K562 (cell line): ENCODE measurements at regions not wholly inside any gene's neighbourhood (a gene's known extent, or its start where the extent isn't known, plus 50 kb on each side); places are given as distances from the start of the nearest gene placed in this dataset.

Source experiments
- ATAC-seq: fragments of 200-7000 bp; cut with Tn5 transposase; 3 replicates; pipeline ENCODE4 v1.9.1; 2020; ENCODE audit warnings: moderate library complexity
- BruUV-seq: library from RNA; stranded (reverse); fragments of 400-500 nt; replicated peaks from 2 replicates; lab custom pipeline; 2021; lab: Mats Ljungman, UMichigan
- CTCF ChIA-PET: fragments of 300-600 bp; formaldehyde crosslinking; extraction: SDS; loops from one replicate; lab custom pipeline; 2021; ENCODE audit warnings: low intra/inter-chr PET ratio; lab: Yijun Ruan, JAX
- POLR2A ChIA-PET: fragments of 300-600, 350-650 bp; sonication (Branson Sonifier 250); formaldehyde crosslinking; extraction: SDS; loops from one replicate; lab custom pipeline; 2021; ENCODE audit warnings: antibody characterized with exemption, inconsistent platforms; lab: Yijun Ruan, JAX
- DNase-seq, 4 experiments: peaks; one replicate each; pipeline versions ENCODE4 v3.0.0 to v3.0.0-alpha.2; 2011 to 2018; ENCODE audit warnings: low spot score in 3 of 4, mixed read lengths in 3 of 4; ENCODE audit errors: extremely low read depth in 1 of 4
- FAIRE-seq: peaks from 2 replicates; lab custom pipeline; 2011; peaks lifted over from hg19 to GRCh38; lab: Jason Lieb, UNC
- H2AFZ ChIP-seq: 2 replicates; pipeline ENCODE4 v1.6.0; 2011; ENCODE audit warnings: low read depth, low read length, control low read depth, inconsistent platforms
- H3K27ac ChIP-seq: fragments of 200-600 bp; 3 replicates; pipeline ENCODE4 v1.8.0; 2011; ENCODE audit warnings: low read depth, mild to moderate bottlenecking, control low read depth, inconsistent platforms, low read length, moderate library complexity, mixed read lengths; ENCODE audit errors: extremely low read depth
- H3K27me3 ChIP-seq, 2 experiments: fragments of 300-600 bp in 1 of 2; 2 replicates in 1 of 2; 3 replicates in 1 of 2; pipeline versions ENCODE4 v1.6.0 to v1.8.0; 2011; ENCODE audit warnings: inconsistent platforms in 2 of 2, low read length in 2 of 2, mild to moderate bottlenecking in 1 of 2, mixed read lengths in 1 of 2, moderate library complexity in 1 of 2; ENCODE audit not compliant: control insufficient read depth in 2 of 2, insufficient read depth in 2 of 2
- H3K36me3 ChIP-seq: fragments of 300-600 bp; 3 replicates; pipeline ENCODE4 v1.8.0; 2011; ENCODE audit warnings: mild to moderate bottlenecking, low read length, inconsistent platforms; ENCODE audit not compliant: control insufficient read depth, insufficient read depth
- H3K4me1 ChIP-seq, 2 experiments: fragments of 200-600 bp in 1 of 2; replicated peaks in 1 of 2; 2 replicates in 1 of 2; 3 replicates in 1 of 2; pipeline versions ENCODE4 v1.5.1 to v1.8.0; 2011; ENCODE audit warnings: inconsistent platforms in 2 of 2, low read length in 2 of 2, mild to moderate bottlenecking in 1 of 2, mixed read lengths in 1 of 2, moderate library complexity in 1 of 2; ENCODE audit not compliant: control insufficient read depth in 2 of 2, insufficient read depth in 2 of 2
- H3K4me2 ChIP-seq: 2 replicates; pipeline ENCODE4 v1.6.1; 2011; ENCODE audit warnings: low read length, control low read depth, inconsistent platforms, mixed read lengths; ENCODE audit not compliant: insufficient read depth
- H3K4me3 ChIP-seq: fragments of 200-600 bp; sonication (generic), shearing (Covaris generic); 2 replicates; pipeline ENCODE4 v1.5.1; 2016; ENCODE audit warnings: control low read depth, inconsistent platforms
- H3K79me2 ChIP-seq: fragments of 200-600 bp; 3 replicates; pipeline ENCODE4 v1.8.0; 2011; ENCODE audit warnings: low read length, inconsistent platforms; ENCODE audit not compliant: control insufficient read depth, insufficient read depth
- H3K9ac ChIP-seq, 2 experiments: 2 replicates each; pipeline versions ENCODE4 v1.6.0 to v1.6.1; 2011; ENCODE audit warnings: low read depth in 2 of 2, low read length in 2 of 2, control low read depth in 1 of 2, inconsistent platforms in 1 of 2, mild to moderate bottlenecking in 1 of 2, mixed read lengths in 1 of 2; ENCODE audit not compliant: insufficient read depth in 1 of 2
- H3K9me1 ChIP-seq: one replicate; pipeline ENCODE4 v1.6.0; 2011; ENCODE audit warnings: inconsistent platforms, mild to moderate bottlenecking, low read length, moderate library complexity; ENCODE audit not compliant: control insufficient read depth, insufficient read depth
- H3K9me3 ChIP-seq: replicated peaks from 2 replicates; pipeline ENCODE4 v1.5.1; 2011; ENCODE audit warnings: low read depth, low read length, inconsistent platforms; ENCODE audit not compliant: control insufficient read depth, insufficient read depth
- H4K20me1 ChIP-seq: replicated peaks from 2 replicates; pipeline ENCODE4 v1.6.1; 2011; ENCODE audit warnings: low read length, inconsistent platforms, mixed read lengths; ENCODE audit not compliant: control insufficient read depth, insufficient read depth
- FOXK2 ChIP-seq, 2 experiments: fragments of 450-650 bp; IDR thresholded peaks in 1 of 2; conservative IDR thresholded peaks in 1 of 2; 2 replicates each; pipeline ENCODE4 v1.6.1; 2016; ENCODE audit warnings: low read depth in 2 of 2, mild to moderate bottlenecking in 1 of 2
- NFE2 ChIP-seq: IDR thresholded peaks from 2 replicates; pipeline ENCODE4 v1.6.1; 2014; ENCODE audit warnings: antibody characterized with exemption, low read depth
- NR1H2 ChIP-seq: sonication (generic); formaldehyde crosslinking; IDR thresholded peaks from 2 replicates; pipeline ENCODE4 v1.4.0; 2020; ENCODE audit warnings: mild to moderate bottlenecking, missing genetic modification reagents
- ZC3H8 ChIP-seq: fragments of 450-650 bp; IDR thresholded peaks from 2 replicates; pipeline ENCODE4 v1.6.1; 2017
- ZNF280A ChIP-seq: fragments of 450-650 bp; IDR thresholded peaks from 2 replicates; pipeline ENCODE4 v1.6.1; 2018; ENCODE audit warnings: mild to moderate bottlenecking, low read depth; ENCODE audit not compliant: partially characterized antibody
- ZNF668 ChIP-seq: fragments of 250-450 bp; sonication (Bioruptor Pico); IDR thresholded peaks from 2 replicates; pipeline ENCODE4 v1.8.0; 2022; ENCODE audit warnings: mild to moderate bottlenecking, inconsistent platforms
- in situ Hi-C: fragments of 300-500 bp; cut with MboI; formaldehyde crosslinking; loops from 4 replicates; pipeline ENCODE4 v1.15.0; 2018; ENCODE audit warnings: inconsistent platforms, mixed read lengths
- intact Hi-C: fragments of 100-400 bp; cut with micrococcal nuclease; formaldehyde crosslinking; loops from 2 replicates; pipeline ENCODE4 v1.14.2; 2022
- TF ChIP-seq, protein P1 (sequence below): fragments of 450-650 bp; formaldehyde crosslinking; IDR thresholded peaks from 2 replicates; pipeline ENCODE4 v1.4.0; 2020; ENCODE audit warnings: mild to moderate bottlenecking, mixed read lengths

GRCh38 chr4:116878280-116878679 lies 207.1 kb downstream of the TRAM1L1 start:
- no peaks in the 10 kb centered on the region for H3K79me2 ChIP-seq
- ChIA-PET CTCF (no interaction called here), POLR2A (no interaction called here)
- H3K9me1 ChIP-seq, result no peaks in the 10 kb centered on the region
- no peaks in the 10 kb centered on the region for H4K20me1 ChIP-seq
- no peak overlapping the region for H3K4me3 ChIP-seq
- DNase-seq, result no peak
- H3K9me3 ChIP-seq, result no peaks in the 10 kb centered on the region; the same call in 1 of the 2 replicates
- H3K4me2 ChIP-seq, result no peak overlapping the region
- no peaks in the 10 kb centered on the region for H3K4me1 ChIP-seq
- no peaks in the 10 kb centered on the region for H3K27me3 ChIP-seq
- TF ChIP-seq ZNF280A, result no peak
- TF ChIP-seq ZNF668, result no peak
- no peak for TF ChIP-seq NR1H2 (CRISPR knock-in tag)
- no peak for TF ChIP-seq NFE2
- TF ChIP-seq, protein P1, sequence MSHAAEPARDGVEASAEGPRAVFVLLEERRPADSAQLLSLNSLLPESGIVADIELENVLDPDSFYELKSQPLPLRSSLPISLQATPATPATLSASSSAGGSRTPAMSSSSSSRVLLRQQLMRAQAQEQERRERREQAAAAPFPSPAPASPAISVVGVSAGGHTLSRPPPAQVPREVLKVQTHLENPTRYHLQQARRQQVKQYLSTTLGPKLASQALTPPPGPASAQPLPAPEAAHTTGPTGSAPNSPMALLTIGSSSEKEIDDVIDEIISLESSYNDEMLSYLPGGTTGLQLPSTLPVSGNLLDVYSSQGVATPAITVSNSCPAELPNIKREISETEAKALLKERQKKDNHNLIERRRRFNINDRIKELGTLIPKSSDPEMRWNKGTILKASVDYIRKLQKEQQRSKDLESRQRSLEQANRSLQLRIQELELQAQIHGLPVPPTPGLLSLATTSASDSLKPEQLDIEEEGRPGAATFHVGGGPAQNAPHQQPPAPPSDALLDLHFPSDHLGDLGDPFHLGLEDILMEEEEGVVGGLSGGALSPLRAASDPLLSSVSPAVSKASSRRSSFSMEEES (CRISPR knock-in tag), result peak; percentile 68
- no peak for TF ChIP-seq ZC3H8
- no peak for TF ChIP-seq FOXK2 (conservative IDR thresholded peaks at IDR 0.05 in 1 of 2, IDR thresholded peaks at IDR 0.05 in 1 of 2; ENCODE audit: low read depth in 2 of 2)
- in situ Hi-C loops (no loop called here), intact Hi-C loops (no loop called here)
- H3K9ac ChIP-seq, result no peak overlapping the region
- BruUV-seq, result no TSS peak
- no peak overlapping the region for H2AFZ ChIP-seq
- ATAC-seq, result no peak
- no peaks in the 10 kb centered on the region for H3K36me3 ChIP-seq
- no peak for FAIRE-seq
- no peak overlapping the region for H3K27ac ChIP-seq
